Panc1 (cell line): ENCODE measurements at regions not wholly inside any gene's neighbourhood (a gene's known extent, or its start where the extent isn't known, plus 50 kb on each side); places are given as distances from the start of the nearest gene placed in this dataset.

Source experiments
- ATAC-seq: fragments of 200-7000 bp; cut with Tn5 transposase; 2 replicates; pipeline ENCODE4 v1.9.1; 2020; ENCODE audit warnings: mild to moderate bottlenecking, moderate library complexity
- BruUV-seq: library from RNA; stranded (reverse); fragments of 400-500 nt; replicated peaks from 2 replicates; lab custom pipeline; 2021; lab: Mats Ljungman, UMichigan
- CTCF ChIA-PET: fragments of 300-600 bp; sonication (Branson Sonifier 250); formaldehyde crosslinking; loops from one replicate; lab custom pipeline; 2022; ENCODE audit warnings: antibody characterized with exemption; lab: Charles Lee
- POLR2A ChIA-PET: fragments of 300-600 bp; sonication (Branson Sonifier 250); formaldehyde crosslinking; loops from one replicate; lab custom pipeline; 2022; ENCODE audit warnings: antibody characterized with exemption; lab: Charles Lee
- DNase-seq: peaks from one replicate; pipeline ENCODE4 v3.0.0-alpha.2; 2010; ENCODE audit warnings: low read depth, low spot score
- H3K27ac ChIP-seq: 2 replicates; pipeline ENCODE4 v1.5.1; 2011; ENCODE audit warnings: mild to moderate bottlenecking, low read length, inconsistent platforms
- H3K27me3 ChIP-seq: fragments of 200-500 bp; sonication (Bioruptor generic); 2 replicates; pipeline ENCODE4 v1.6.0; 2014; ENCODE audit warnings: low read length, inconsistent platforms; ENCODE audit not compliant: control insufficient read depth, insufficient read depth
- H3K36me3 ChIP-seq: fragments of 200-500 bp; sonication (Bioruptor generic); 2 replicates; pipeline ENCODE4 v1.5.1; 2014; ENCODE audit warnings: inconsistent platforms, mild to moderate bottlenecking, low read length, moderate library complexity; ENCODE audit not compliant: control insufficient read depth, insufficient read depth
- H3K4me1 ChIP-seq: 2 replicates; pipeline ENCODE4 v1.5.1; 2011; ENCODE audit warnings: inconsistent platforms, mild to moderate bottlenecking, low read length, moderate library complexity; ENCODE audit not compliant: control insufficient read depth, insufficient read depth
- H3K4me3 ChIP-seq, 2 experiments: 2 replicates each; pipeline ENCODE4 v1.5.1; 2011 to 2012; ENCODE audit warnings: low read depth in 2 of 2, low read length in 2 of 2, mild to moderate bottlenecking in 2 of 2, inconsistent platforms in 1 of 2, moderate library complexity in 1 of 2
- H3K9me3 ChIP-seq: fragments of 200-500 bp; sonication (Bioruptor generic); 2 replicates; pipeline ENCODE4 v1.5.1; 2014; ENCODE audit warnings: low read depth, mild to moderate bottlenecking, inconsistent platforms, low read length, moderate library complexity; ENCODE audit not compliant: control insufficient read depth, insufficient read depth
- POLR2AphosphoS5 ChIP-seq: IDR thresholded peaks from 2 replicates; pipeline ENCODE4 v1.6.1; 2012; ENCODE audit warnings: mild to moderate bottlenecking, low read depth, low read length, moderate library complexity
- SIN3A ChIP-seq: IDR thresholded peaks from 2 replicates; pipeline ENCODE4 v1.6.1; 2012; ENCODE audit warnings: low read depth, mild to moderate bottlenecking, low read length, moderate library complexity, borderline replicate concordance; ENCODE audit not compliant: insufficient read depth
- TCF7L2 ChIP-seq: IDR thresholded peaks from 2 replicates; pipeline ENCODE4 v1.6.1; 2011; ENCODE audit warnings: mild to moderate bottlenecking, low read depth, low read length, inconsistent platforms
- in situ Hi-C: cut with HindIII; loops from 2 replicates; pipeline ENCODE4 v1.10.0; 2016; ENCODE audit warnings: low sequenced_read_pairs, low pct_unique_long_range_greater_than_20kb
- intact Hi-C: fragments of 100-400 bp; cut with micrococcal nuclease; formaldehyde crosslinking; loops from one replicate; pipeline ENCODE4 v1.10.0; 2022; ENCODE audit not compliant: unreplicated experiment
- TF ChIP-seq, protein P1 (sequence below), 2 experiments: IDR thresholded peaks; 2 replicates each; pipeline ENCODE4 v1.6.1; 2011 to 2012; ENCODE audit warnings: low read depth in 2 of 2, control low read depth in 1 of 2, low read length in 1 of 2, mild to moderate bottlenecking in 1 of 2, moderate library complexity in 1 of 2; ENCODE audit not compliant: insufficient read depth in 1 of 2
- TF ChIP-seq, protein P2 (sequence below): fragments of 450-650 bp; IDR thresholded peaks from 2 replicates; pipeline ENCODE4 v1.5.1; 2017; ENCODE audit warnings: mild to moderate bottlenecking

- Histone ChIP-seq H3K27me3 (no peaks in the 10 kb centered on the region), H3K4me3 (no peak overlapping the region), H3K9me3 (no peaks in the 10 kb centered on the region), H3K4me1 (no peaks in the 10 kb centered on the region), H3K36me3 (no peaks in the 10 kb centered on the region), H3K27ac (no peak overlapping the region)
- intact Hi-C loops = no loop called here
- ChIA-PET POLR2A (no interaction called here), CTCF (no interaction called here)
- no TSS peak for BruUV-seq
- DNase-seq = no peak
- in situ Hi-C loops = no loop called here
- ATAC-seq = no peak
- TF ChIP-seq TCF7L2 (no peak), POLR2AphosphoS5 (no peak), SIN3A (no peak)
- TF ChIP-seq, protein P1, sequence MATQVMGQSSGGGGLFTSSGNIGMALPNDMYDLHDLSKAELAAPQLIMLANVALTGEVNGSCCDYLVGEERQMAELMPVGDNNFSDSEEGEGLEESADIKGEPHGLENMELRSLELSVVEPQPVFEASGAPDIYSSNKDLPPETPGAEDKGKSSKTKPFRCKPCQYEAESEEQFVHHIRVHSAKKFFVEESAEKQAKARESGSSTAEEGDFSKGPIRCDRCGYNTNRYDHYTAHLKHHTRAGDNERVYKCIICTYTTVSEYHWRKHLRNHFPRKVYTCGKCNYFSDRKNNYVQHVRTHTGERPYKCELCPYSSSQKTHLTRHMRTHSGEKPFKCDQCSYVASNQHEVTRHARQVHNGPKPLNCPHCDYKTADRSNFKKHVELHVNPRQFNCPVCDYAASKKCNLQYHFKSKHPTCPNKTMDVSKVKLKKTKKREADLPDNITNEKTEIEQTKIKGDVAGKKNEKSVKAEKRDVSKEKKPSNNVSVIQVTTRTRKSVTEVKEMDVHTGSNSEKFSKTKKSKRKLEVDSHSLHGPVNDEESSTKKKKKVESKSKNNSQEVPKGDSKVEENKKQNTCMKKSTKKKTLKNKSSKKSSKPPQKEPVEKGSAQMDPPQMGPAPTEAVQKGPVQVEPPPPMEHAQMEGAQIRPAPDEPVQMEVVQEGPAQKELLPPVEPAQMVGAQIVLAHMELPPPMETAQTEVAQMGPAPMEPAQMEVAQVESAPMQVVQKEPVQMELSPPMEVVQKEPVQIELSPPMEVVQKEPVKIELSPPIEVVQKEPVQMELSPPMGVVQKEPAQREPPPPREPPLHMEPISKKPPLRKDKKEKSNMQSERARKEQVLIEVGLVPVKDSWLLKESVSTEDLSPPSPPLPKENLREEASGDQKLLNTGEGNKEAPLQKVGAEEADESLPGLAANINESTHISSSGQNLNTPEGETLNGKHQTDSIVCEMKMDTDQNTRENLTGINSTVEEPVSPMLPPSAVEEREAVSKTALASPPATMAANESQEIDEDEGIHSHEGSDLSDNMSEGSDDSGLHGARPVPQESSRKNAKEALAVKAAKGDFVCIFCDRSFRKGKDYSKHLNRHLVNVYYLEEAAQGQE (IDR thresholded peaks at IDR 0.05; ENCODE audit: insufficient read depth in 1 of 2, low read depth in 2 of 2, low read length in 1 of 2) = no peak
- TF ChIP-seq, protein P2, sequence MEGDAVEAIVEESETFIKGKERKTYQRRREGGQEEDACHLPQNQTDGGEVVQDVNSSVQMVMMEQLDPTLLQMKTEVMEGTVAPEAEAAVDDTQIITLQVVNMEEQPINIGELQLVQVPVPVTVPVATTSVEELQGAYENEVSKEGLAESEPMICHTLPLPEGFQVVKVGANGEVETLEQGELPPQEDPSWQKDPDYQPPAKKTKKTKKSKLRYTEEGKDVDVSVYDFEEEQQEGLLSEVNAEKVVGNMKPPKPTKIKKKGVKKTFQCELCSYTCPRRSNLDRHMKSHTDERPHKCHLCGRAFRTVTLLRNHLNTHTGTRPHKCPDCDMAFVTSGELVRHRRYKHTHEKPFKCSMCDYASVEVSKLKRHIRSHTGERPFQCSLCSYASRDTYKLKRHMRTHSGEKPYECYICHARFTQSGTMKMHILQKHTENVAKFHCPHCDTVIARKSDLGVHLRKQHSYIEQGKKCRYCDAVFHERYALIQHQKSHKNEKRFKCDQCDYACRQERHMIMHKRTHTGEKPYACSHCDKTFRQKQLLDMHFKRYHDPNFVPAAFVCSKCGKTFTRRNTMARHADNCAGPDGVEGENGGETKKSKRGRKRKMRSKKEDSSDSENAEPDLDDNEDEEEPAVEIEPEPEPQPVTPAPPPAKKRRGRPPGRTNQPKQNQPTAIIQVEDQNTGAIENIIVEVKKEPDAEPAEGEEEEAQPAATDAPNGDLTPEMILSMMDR = no peak
Measured at GRCh38 chr1:192933744-192934143, 124.9 kb downstream of the RGS2 start.

DNA sequence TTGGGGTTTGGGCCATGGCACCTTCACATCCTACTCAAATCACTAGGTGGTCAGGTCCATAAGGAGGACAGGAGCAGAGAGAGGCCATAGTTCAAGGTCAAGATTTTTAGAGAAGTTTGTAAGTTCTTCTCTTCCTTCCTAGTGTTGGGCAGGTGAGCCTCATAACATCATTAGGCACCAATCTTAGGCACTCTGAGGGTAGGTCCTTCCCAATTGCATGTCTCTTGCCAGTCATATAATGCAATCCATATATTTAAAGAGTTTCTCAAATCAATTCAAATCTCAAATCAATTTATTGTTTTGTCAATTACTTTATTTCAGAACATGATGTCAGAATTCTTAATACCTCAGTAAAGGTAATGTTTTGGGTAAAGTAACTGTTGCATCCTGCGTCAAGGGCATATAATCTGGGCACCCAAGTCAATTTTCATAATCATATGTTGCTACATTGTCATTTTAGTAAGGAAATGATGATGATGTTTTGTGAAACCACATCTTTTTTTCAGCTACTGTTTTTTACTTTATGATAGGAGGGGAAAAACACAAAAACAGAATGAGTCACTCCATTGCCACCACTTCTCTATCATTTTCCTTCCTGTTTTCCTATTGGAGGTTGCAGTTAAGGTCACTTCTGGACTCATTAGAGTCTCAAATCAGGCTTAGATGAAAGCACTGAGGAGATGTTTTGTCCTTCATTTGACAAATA is 122.7 kb downstream of the UCHL5 start:
- in situ Hi-C loops = no loop called here
- POLR2A ChIA-PET = no interaction called here
- no peaks in the 10 kb centered on the region for H3K9me3 ChIP-seq
- TF ChIP-seq POLR2AphosphoS5 (no peak), TCF7L2 (no peak), SIN3A (no peak)
- intact Hi-C loops = no loop called here
- H3K4me3 ChIP-seq = no peak overlapping the region
- DNase-seq = no peak
- no peak overlapping the region for H3K27ac ChIP-seq
- H3K36me3 ChIP-seq = no peaks in the 10 kb centered on the region
- BruUV-seq = no TSS peak
- H3K4me1 ChIP-seq = no peaks in the 10 kb centered on the region
- ATAC-seq = no peak
- CTCF ChIA-PET = no interaction called here
- H3K27me3 ChIP-seq = 0 out of 2 replicates have a peak, but pooled peaks cover 3% of the 10 kb centered on the region

- intact Hi-C loops (no loop called here), in situ Hi-C loops (no loop called here)
- ATAC-seq = no peak
- POLR2A ChIA-PET = no interaction called here
- BruUV-seq = no TSS peak
- Histone ChIP-seq H3K9me3 (no peaks in the 10 kb centered on the region), H3K4me3 (no peak overlapping the region), H3K36me3 (no peaks in the 10 kb centered on the region), H3K27ac (no peak overlapping the region), H3K4me1 (no peaks in the 10 kb centered on the region), H3K27me3 (0 out of 2 replicates have a peak, but pooled peaks cover 3% of the 10 kb centered on the region)
- TF ChIP-seq POLR2AphosphoS5 (no peak), TCF7L2 (no peak), SIN3A (no peak)
- TF ChIP-seq, protein P1 (IDR thresholded peaks at IDR 0.05; ENCODE audit: insufficient read depth in 1 of 2, low read depth in 2 of 2, low read length in 1 of 2) = no peak
- TF ChIP-seq, protein P2 = no peak
- DNase-seq = no peak
- CTCF ChIA-PET = no interaction called here
Measured at GRCh38 chr1:192937128-192937527, 122.0 kb downstream of the UCHL5 start.
